ENCODE measurements at regions not wholly inside any gene's neighbourhood (a gene's known extent, or its start where the extent isn't known, plus 50 kb on each side); places are given as distances from the start of the nearest gene placed in this dataset.

DNA sequence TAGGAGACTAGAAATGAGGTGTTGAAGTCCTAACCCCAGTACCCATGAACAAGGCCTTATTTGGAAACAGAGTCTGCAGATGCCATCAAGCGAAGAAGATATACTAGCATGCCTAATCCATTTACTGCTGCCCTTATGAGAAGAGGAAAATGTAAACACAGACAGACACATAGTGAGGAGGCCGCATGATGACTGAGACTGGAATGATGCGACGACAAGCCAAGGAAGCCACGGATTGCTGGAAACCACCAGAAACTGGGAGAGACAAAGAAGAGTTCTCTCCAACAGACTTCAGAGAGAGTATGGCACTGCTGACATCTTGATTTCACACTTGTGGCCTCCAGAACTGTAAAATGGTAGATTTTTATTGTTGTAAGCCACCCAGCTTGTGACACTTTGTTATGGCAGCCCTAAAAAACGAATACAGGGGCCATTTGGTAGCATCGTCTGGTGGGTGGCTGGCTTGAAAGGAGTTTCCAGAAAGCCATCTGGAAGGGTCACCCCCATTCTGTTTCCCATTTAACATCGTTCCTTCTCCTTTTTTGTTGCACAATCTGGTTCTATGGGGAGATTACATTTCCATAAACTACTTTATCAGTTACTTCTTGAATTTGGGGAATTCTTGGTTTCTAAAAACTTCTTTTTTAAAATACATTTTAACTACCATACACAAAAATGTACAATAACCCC, 193.1 kb downstream of the HSD17B3 start:
- no peak for TF ChIP-seq POLR2AphosphoS5 (IDR thresholded peaks at IDR 0.05; ENCODE audit: low read depth, low read length)
- no peak for TF ChIP-seq TAF1 (IDR thresholded peaks at IDR 0.05; ENCODE audit: borderline replicate concordance, insufficient read depth, low read length)
- TF ChIP-seq SIN3A (IDR thresholded peaks at IDR 0.05; ENCODE audit: borderline replicate concordance, insufficient read depth, low read length) = no peak

All from PFSK-1 (cell line).